ENCODE measurements at regions not wholly inside any gene's neighbourhood (a gene's known extent, or its start where the extent isn't known, plus 50 kb on each side); places are given as distances from the start of the nearest gene placed in this dataset.

DNA sequence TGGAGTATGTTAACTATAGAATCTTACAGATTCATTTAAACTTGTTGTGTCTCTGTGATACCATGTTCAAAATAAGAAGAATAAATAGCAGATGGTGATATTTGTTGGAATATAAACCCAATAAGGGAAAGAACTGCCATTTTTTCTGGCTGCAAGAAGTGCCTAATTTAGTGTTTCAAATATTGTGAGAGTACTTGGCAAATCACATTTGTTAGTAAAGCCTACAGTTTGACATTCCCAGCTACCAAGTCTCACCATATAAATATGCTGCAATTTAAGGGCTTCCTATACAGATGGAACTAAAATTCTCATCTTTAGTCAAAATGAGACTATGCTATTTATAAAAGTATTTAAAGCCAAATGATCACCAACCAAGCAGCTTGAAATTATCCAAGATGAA, 96.0 kb upstream of the WDFY3 start:
- no peaks in the 10 kb centered on the region for H3K27me3 Mint-ChIP-seq
- H3K4me1 Mint-ChIP-seq: no peaks in the 10 kb centered on the region
- no peak overlapping the region for H3K27ac Mint-ChIP-seq
- no peak for ATAC-seq
- H3K36me3 Mint-ChIP-seq (ENCODE audit: low read depth): no peaks in the 10 kb centered on the region
- H3K9me3 ChIP-seq (ENCODE audit: control insufficient read depth, low read length, poor library complexity, severe bottlenecking): no peaks in the 10 kb centered on the region
- H3K4me3 Mint-ChIP-seq: no peak overlapping the region
- DNase-seq: no peak

DNA sequence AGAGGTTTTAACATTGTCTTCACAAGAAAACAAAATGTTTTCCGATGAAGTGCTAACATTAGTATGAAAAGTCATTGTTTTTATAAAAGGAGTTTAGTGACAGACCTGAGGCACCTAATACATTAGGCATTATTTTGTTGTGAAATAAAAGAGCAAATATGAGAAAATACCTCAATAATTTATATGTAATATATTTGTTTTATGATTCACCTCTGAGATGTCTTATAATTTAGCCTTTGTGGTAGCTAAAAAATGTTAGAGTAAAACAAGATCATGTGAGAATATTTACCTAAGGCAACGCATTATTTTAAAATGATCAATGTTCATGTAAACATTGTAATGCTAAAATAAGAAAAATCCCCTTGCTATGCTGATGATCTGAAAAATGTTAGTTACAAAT, 100.9 kb upstream of the WDFY3 start:
- Mint-ChIP-seq H3K4me3 (no peak overlapping the region), H3K27ac (no peak overlapping the region), H3K27me3 (no peaks in the 10 kb centered on the region), H3K36me3 (ENCODE audit: low read depth) (no peaks in the 10 kb centered on the region), H3K4me1 (no peaks in the 10 kb centered on the region)
- no peaks in the 10 kb centered on the region for H3K9me3 ChIP-seq (ENCODE audit: control insufficient read depth, low read length, poor library complexity, severe bottlenecking)
- DNase-seq (no peak), ATAC-seq (no peak)

DNA sequence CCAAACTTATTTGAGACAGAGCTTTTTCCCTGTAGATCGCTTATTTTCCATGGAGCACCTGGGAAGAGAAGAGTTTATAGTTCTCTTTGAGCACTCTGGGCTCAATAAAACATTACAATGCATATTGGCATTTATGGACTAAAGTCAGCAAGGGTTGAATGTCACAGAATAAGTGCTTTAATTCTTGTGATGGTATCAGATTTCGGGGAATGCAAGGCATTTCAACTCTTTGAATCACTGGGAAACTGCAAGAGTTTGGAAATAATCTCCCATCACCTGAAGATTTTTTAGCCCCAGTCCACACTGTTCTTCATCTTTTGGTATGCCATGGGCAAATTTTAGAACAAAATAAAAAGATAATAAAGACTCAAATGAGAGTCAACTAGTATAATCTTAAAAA, 111.5 kb upstream of the WDFY3 start:
- no peak overlapping the region for H3K4me3 Mint-ChIP-seq
- ATAC-seq: no peak

DNA sequence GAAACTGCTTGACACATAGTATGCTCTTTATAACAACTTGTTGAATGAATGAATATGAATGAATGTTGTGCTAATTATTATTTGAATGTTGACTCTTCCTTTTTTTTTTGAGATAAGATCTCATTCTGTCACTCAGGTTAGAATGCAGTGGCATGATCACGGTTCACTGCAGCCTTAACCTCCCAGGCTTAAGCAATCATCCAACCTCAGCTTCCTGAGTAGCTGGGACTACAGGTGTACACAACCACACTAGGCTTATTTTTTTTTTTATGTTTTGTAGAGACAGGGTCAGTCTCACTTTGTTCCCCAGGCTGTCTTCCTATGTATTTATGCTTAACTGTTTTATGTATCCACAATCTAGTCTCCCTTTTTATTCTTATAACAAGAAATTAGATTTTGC, 114.7 kb upstream of the WDFY3 start:
- no peak overlapping the region for H3K27ac Mint-ChIP-seq
- DNase-seq (no peak), ATAC-seq (no peak)
- no peaks in the 10 kb centered on the region for H3K9me3 ChIP-seq (ENCODE audit: control insufficient read depth, low read length, poor library complexity, severe bottlenecking)
- H3K27me3 Mint-ChIP-seq: peaks cover 5% of the 10 kb centered on the region
- H3K36me3 Mint-ChIP-seq (ENCODE audit: low read depth): no peaks in the 10 kb centered on the region
- no peak overlapping the region for H3K4me3 Mint-ChIP-seq
- no peaks in the 10 kb centered on the region for H3K4me1 Mint-ChIP-seq

More for the DNA sequence above, 111.5 kb upstream of the WDFY3 start:
- no peak for DNase-seq
- no peak overlapping the region for H3K27ac Mint-ChIP-seq
- no peaks in the 10 kb centered on the region for H3K4me1 Mint-ChIP-seq
- no peaks in the 10 kb centered on the region for H3K9me3 ChIP-seq (ENCODE audit: control insufficient read depth, low read length, poor library complexity, severe bottlenecking)
- H3K27me3 Mint-ChIP-seq: no peaks in the 10 kb centered on the region
- H3K36me3 Mint-ChIP-seq (ENCODE audit: low read depth): no peaks in the 10 kb centered on the region

DNA sequence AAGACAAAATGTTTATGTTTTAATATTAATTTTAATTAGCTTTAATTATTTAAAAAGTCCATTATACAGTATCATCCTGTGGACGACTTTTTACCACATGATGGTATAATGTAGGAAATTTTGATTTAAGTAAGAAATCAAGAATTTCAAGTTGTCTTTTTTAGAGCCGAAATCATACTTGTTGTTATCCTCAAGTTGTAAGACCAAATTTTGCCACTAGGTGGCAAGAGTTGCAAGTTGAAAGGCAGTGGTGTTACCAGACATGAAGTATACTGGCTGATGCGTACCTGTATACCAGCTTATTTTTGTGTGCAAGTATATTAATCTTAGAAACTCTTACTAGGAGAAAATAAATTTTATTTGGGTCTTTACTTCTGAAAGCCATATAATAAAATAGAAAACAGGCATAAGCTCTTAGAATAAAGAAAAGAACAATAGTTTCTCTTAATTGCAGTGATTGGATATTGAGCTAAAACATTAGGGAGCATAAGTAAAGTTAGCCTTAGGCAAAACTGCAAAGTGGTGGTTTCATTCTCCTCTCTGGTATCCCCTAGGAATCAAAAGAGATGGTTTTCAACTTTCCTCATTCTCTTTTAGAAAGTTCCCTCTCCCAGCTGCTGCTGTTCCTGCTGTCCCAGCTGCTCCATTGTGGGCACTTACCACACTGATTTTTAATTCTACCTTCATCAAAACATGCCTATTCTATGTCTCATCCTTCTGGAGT, 118.0 kb upstream of the WDFY3 start:
- ATAC-seq (peak; percentile 52), DNase-seq (no peak)
- H3K36me3 Mint-ChIP-seq (ENCODE audit: low read depth): no peaks in the 10 kb centered on the region
- no peak overlapping the region for H3K27ac Mint-ChIP-seq
- H3K9me3 ChIP-seq (ENCODE audit: control insufficient read depth, low read length, poor library complexity, severe bottlenecking): no peaks in the 10 kb centered on the region
- H3K4me3 Mint-ChIP-seq: no peak overlapping the region
- no peaks in the 10 kb centered on the region for H3K4me1 Mint-ChIP-seq
- peaks cover 5% of the 10 kb centered on the region for H3K27me3 Mint-ChIP-seq

DNA sequence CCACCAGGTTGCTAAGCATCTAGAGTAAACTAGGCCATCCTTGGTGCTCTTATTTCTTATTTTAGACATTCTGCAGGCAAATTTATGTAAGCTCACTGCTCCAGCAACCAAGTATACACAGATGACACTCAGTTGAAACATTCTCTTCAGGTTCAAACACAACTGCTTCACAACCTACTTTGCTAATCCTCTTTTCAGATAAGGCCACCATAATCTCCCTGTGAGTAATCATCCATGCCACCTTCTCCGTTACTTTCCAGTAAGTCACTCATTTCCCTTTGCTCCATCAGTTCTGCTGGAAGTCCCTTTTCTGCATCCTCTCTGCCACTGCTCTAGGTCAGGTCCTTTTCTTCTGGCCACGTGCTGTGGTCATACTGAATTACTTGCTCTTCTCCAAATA, 120.2 kb upstream of the WDFY3 start:
- DNase-seq: no peak
- no peak for ATAC-seq
- no peaks in the 10 kb centered on the region for H3K9me3 ChIP-seq (ENCODE audit: control insufficient read depth, low read length, poor library complexity, severe bottlenecking)
- Mint-ChIP-seq H3K27ac (no peak overlapping the region), H3K36me3 (ENCODE audit: low read depth) (no peaks in the 10 kb centered on the region), H3K4me3 (no peak overlapping the region), H3K4me1 (no peaks in the 10 kb centered on the region), H3K27me3 (peaks cover 5% of the 10 kb centered on the region)

DNA sequence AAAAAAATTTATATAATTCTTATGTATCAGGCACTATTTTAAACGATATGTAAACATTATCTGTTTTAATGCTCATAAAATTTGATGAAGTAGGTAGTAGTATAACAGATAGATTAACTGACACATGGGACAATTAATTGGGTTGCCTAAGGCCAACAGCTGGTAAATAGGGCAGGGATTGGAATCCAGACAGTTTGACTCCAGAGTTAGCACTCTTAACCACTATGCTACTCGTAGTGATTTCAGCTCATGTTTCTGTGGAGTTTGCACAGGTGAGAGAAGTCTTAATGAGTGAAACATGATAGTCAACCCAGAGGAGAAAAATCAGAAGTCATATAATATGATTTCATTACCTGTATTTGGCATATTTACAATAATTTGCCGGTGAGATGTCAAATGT, 126.0 kb upstream of the WDFY3 start:
- no peak for DNase-seq
- ATAC-seq: no peak
- Mint-ChIP-seq H3K36me3 (ENCODE audit: low read depth) (no peaks in the 10 kb centered on the region), H3K4me3 (no peak overlapping the region), H3K27me3 (peaks cover 13% of the 10 kb centered on the region), H3K4me1 (no peaks in the 10 kb centered on the region), H3K27ac (no peak overlapping the region)
- H3K9me3 ChIP-seq (ENCODE audit: control insufficient read depth, low read length, poor library complexity, severe bottlenecking): no peaks in the 10 kb centered on the region

DNA sequence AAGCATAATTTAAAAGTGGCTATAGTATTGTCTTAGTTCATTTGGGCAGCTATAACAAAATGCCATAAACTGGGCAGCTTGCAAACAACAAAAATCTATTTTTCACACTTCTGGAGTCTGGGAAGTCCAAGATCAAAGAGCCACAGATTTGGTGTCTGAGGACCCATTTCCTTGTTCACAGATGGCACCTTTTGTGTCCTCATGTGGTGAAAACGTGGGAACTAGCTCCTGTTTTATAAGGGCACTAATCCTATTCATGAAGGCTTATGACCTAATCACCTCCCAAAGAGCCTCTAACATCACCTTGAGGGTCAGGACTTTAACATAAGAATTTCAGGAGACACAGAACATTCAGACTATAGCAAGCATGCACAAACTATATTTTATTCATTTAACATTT, 126.5 kb upstream of the WDFY3 start:
- Mint-ChIP-seq H3K4me1 (no peaks in the 10 kb centered on the region), H3K27me3 (peaks cover 13% of the 10 kb centered on the region), H3K27ac (no peak overlapping the region), H3K4me3 (no peak overlapping the region), H3K36me3 (ENCODE audit: low read depth) (no peaks in the 10 kb centered on the region)
- DNase-seq (no peak), ATAC-seq (no peak)
- H3K9me3 ChIP-seq (ENCODE audit: control insufficient read depth, low read length, poor library complexity, severe bottlenecking): no peaks in the 10 kb centered on the region

DNA sequence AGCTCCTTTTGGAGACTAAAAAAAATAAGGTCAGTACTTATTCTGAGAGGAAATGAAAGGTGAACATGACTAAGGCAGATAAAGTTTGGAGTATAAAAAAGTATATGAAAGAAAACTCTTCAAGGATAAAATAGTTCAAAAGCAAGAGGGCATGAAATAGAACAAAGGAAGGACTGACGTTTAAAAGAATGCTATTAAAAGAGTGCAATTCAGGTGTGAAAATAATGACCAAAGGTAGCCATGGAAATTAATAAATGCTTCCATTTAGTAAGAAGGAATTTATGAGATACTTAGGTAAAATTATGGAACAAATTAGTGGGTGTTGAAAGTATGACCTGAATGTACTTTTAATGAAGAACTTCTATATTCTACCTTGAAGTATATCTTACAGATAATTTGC, 128.2 kb upstream of the WDFY3 start:
- Mint-ChIP-seq H3K27ac (no peak overlapping the region), H3K4me1 (no peaks in the 10 kb centered on the region), H3K4me3 (no peak overlapping the region), H3K27me3 (peaks cover 13% of the 10 kb centered on the region), H3K36me3 (ENCODE audit: low read depth) (no peaks in the 10 kb centered on the region)
- DNase-seq (no peak), ATAC-seq (no peak)
- H3K9me3 ChIP-seq (ENCODE audit: control insufficient read depth, low read length, poor library complexity, severe bottlenecking): no peaks in the 10 kb centered on the region

DNA sequence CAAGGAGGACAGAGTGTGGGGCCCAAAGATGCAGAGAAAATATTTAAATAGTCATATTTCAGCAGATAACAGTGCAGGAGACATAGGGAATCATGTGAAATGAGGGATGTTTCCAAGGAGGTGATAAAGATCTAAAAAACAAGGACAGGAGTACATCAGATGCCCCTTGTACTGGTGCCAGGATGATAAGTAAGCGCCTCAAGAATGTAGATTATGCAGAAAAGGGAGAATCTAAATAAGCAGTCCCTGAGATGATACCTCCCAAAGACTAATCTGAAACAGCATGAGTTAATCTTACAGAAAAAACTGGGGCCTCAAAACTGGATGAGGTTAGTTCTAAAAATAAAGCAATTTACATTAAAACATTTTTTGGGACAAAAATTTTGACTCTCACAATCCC, 136.1 kb upstream of the WDFY3 start:
- DNase-seq (no peak), ATAC-seq (no peak)
- no peaks in the 10 kb centered on the region for H3K9me3 ChIP-seq (ENCODE audit: control insufficient read depth, low read length, poor library complexity, severe bottlenecking)
- H3K4me3 Mint-ChIP-seq: no peak overlapping the region
- no peaks in the 10 kb centered on the region for H3K4me1 Mint-ChIP-seq
- H3K36me3 Mint-ChIP-seq (ENCODE audit: low read depth): no peaks in the 10 kb centered on the region
- H3K27ac Mint-ChIP-seq: no peak overlapping the region
- H3K27me3 Mint-ChIP-seq: no peaks in the 10 kb centered on the region

DNA sequence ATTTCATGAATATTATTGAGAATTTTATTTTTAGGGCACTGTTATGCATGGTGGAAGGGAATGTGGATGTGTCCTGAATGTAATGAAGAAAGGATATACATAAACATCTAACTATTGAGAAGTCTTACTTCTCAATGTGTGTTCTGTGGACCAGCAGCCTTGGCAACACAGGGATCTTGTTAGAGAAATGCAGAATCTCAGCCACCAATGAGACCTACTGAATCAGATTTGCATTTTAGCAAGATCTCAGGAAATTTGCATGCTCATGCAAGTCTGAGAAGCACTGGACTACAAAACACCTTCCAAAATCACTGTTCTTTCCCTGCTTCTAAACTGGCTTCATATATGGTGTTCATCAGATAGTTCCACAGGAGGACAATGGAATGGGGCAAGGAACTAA, 139.7 kb upstream of the WDFY3 start:
- H3K36me3 Mint-ChIP-seq (ENCODE audit: low read depth): no peaks in the 10 kb centered on the region
- no peak for ATAC-seq
- no peaks in the 10 kb centered on the region for H3K4me1 Mint-ChIP-seq
- no peak overlapping the region for H3K27ac Mint-ChIP-seq
- DNase-seq: no peak
- no peaks in the 10 kb centered on the region for H3K9me3 ChIP-seq (ENCODE audit: control insufficient read depth, low read length, poor library complexity, severe bottlenecking)
- no peak overlapping the region for H3K4me3 Mint-ChIP-seq
- no peaks in the 10 kb centered on the region for H3K27me3 Mint-ChIP-seq

DNA sequence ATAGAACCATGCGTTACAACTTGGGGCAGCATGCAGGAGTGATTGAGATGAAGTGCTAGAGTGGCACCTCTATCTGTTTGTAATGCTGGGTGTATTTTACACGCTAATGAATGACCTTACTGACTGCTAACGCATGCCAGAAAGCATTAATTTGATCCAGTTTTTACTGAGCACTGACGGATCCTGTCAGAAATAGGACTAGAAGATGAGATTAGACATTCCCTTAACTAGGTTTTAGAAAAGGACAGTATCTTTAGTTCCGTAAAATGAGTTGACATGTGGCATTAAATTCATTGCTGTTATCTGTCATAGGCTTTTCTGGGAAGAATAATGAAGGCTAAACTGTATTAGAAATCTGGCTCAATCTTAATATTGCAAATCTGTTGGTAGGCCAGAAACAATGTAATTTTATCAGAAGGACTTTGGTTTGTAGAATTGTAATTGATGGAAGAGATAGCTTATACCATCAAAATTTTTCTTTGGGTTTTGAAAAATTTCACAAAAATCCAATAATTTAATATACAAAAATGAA, 140.4 kb upstream of the WDFY3 start:
- Mint-ChIP-seq H3K27ac (no peak overlapping the region), H3K36me3 (ENCODE audit: low read depth) (no peaks in the 10 kb centered on the region), H3K4me3 (no peak overlapping the region), H3K27me3 (no peaks in the 10 kb centered on the region), H3K4me1 (no peaks in the 10 kb centered on the region)
- H3K9me3 ChIP-seq (ENCODE audit: control insufficient read depth, low read length, poor library complexity, severe bottlenecking): no peaks in the 10 kb centered on the region
- no peak for DNase-seq
- no peak for ATAC-seq

DNA sequence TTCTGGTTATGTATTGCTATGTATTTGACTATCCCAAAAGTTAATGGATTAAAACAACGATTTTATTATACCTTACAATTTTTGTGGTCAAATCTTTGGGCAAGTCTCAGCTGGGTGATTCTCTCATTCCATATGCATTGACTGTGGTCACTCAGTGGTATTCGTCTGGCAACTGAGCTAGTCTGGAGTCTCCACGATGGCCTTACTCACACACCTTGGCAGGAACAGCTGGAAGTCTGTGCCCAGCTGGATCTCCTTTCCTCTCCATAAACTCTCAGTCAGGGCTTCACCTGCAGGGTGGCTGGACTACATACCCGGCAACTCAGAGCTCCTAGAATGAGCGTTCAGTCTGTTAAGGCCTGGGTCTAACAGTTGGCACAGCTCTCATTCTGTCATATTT, 141.1 kb upstream of the WDFY3 start:
- no peaks in the 10 kb centered on the region for H3K4me1 Mint-ChIP-seq
- DNase-seq: no peak
- no peak overlapping the region for H3K4me3 Mint-ChIP-seq
- no peaks in the 10 kb centered on the region for H3K9me3 ChIP-seq (ENCODE audit: control insufficient read depth, low read length, poor library complexity, severe bottlenecking)
- no peaks in the 10 kb centered on the region for H3K36me3 Mint-ChIP-seq (ENCODE audit: low read depth)
- no peak for ATAC-seq
- H3K27me3 Mint-ChIP-seq: no peaks in the 10 kb centered on the region
- H3K27ac Mint-ChIP-seq: no peak overlapping the region

DNA sequence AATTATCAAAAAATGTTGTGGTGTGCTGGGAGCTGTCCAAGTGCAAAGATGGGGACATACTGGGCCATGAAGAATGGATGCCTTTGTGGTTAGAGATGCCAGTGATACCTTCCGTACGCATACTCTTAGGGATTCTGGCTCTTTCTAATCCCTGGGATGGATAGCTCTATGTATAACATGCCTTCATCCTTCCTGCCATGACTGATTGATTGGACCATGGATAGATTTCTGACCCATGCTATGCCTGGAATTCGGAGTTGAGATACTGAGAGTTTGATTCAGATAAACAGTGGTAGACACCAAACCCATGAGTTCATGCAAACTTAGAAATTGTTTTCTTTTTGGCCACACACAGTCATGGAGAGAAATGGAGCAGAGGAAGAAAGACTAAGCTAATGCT, 147.2 kb upstream of the WDFY3 start:
- Mint-ChIP-seq H3K4me1 (no peaks in the 10 kb centered on the region), H3K4me3 (no peak overlapping the region), H3K36me3 (ENCODE audit: low read depth) (no peaks in the 10 kb centered on the region), H3K27ac (no peak overlapping the region), H3K27me3 (no peaks in the 10 kb centered on the region)
- DNase-seq (no peak), ATAC-seq (no peak)
- H3K9me3 ChIP-seq (ENCODE audit: control insufficient read depth, low read length, poor library complexity, severe bottlenecking): no peaks in the 10 kb centered on the region

Measured in T-helper 17 cell (primary cell).